ENCODE measurements at regions not wholly inside any gene's neighbourhood (a gene's known extent, or its start where the extent isn't known, plus 50 kb on each side); places are given as distances from the start of the nearest gene placed in this dataset.

DNA sequence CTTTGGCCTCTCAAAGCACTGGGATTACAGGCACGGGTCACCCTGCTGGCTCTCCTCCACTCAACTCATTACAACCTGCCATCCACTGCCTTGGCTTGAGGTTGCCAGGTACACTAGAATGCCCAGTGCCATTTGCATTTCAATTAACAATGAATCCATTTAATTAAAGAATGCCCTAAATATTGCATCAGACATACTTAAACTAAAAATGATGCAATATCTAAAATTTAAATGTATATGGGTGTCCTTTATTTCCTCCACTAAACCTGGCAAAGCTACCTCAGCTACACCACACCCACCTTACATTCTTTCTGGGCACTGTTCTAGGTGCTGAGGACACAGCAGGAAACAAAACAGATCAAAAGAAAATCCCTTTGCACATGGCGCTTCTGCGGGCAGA lies 382.2 kb upstream of the ZFHX3 start:
- Histone ChIP-seq H3K4me3 (no peak overlapping the region), H3K4me1 (no peaks in the 10 kb centered on the region), H3K27ac (no peak overlapping the region), H3K9me3 (no peaks in the 10 kb centered on the region), H3K27me3 (no peaks in the 10 kb centered on the region), H3K36me3 (no peaks in the 10 kb centered on the region)
- TF ChIP-seq POLR2A (IDR thresholded peaks at IDR 0.05): no peak
- TF ChIP-seq, protein P1, sequence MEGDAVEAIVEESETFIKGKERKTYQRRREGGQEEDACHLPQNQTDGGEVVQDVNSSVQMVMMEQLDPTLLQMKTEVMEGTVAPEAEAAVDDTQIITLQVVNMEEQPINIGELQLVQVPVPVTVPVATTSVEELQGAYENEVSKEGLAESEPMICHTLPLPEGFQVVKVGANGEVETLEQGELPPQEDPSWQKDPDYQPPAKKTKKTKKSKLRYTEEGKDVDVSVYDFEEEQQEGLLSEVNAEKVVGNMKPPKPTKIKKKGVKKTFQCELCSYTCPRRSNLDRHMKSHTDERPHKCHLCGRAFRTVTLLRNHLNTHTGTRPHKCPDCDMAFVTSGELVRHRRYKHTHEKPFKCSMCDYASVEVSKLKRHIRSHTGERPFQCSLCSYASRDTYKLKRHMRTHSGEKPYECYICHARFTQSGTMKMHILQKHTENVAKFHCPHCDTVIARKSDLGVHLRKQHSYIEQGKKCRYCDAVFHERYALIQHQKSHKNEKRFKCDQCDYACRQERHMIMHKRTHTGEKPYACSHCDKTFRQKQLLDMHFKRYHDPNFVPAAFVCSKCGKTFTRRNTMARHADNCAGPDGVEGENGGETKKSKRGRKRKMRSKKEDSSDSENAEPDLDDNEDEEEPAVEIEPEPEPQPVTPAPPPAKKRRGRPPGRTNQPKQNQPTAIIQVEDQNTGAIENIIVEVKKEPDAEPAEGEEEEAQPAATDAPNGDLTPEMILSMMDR (IDR thresholded peaks at IDR 0.05): no peak
- DNase-seq: no peak

DNA sequence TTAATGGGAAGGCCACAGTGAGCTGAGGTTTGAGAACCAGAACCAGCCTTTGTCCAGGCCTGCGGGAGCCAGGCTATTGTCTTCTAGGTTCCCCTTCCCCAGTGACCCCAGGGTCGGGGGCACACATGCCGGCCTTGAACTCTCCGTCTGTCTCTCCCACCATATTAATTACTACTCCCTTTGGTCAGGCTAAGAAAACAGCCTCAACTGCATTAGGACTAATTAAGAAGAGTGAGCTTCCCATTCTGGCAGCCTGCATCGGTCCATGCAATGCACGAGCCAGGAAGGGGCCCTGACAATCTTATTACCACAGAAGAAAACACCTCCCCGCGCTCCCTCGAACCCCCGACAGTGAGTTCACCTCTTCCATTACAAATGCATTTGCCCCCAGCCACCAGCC lies 380.2 kb upstream of the ZFHX3 start:
- DNase-seq: no peak
- no peaks in the 10 kb centered on the region for H3K27me3 ChIP-seq
- H3K36me3 ChIP-seq: no peaks in the 10 kb centered on the region
- no peaks in the 10 kb centered on the region for H3K4me1 ChIP-seq
- no peak overlapping the region for H3K27ac ChIP-seq
- H3K4me3 ChIP-seq: no peak overlapping the region
- no peak for TF ChIP-seq POLR2A (IDR thresholded peaks at IDR 0.05)
- TF ChIP-seq, protein P1 (IDR thresholded peaks at IDR 0.05): no peak
- no peaks in the 10 kb centered on the region for H3K9me3 ChIP-seq

DNA sequence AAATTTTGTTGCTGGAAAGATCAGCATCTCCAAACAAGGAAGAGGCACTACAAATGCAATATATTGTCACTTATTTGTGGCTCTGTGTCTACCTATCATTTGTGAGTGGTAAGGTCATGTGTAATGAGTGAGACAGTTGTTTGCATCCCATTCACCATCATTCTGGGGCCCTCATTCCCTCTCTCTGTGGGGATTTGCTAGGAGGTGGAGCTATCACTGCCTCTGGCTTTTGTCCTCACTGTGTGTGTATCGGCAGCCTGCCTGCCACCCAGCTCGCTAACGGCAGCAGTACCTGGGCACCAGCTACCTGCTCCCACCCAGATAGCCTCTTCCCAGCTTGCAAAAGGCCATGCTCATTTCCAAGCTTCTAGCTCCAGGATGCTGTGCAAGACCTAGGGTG lies 379.2 kb upstream of the ZFHX3 start:
- no peaks in the 10 kb centered on the region for H3K9me3 ChIP-seq
- H3K4me3 ChIP-seq: no peak overlapping the region
- H3K27me3 ChIP-seq: no peaks in the 10 kb centered on the region
- no peak for DNase-seq
- no peaks in the 10 kb centered on the region for H3K36me3 ChIP-seq
- no peaks in the 10 kb centered on the region for H3K4me1 ChIP-seq
- TF ChIP-seq, protein P1 (IDR thresholded peaks at IDR 0.05): no peak
- H3K27ac ChIP-seq: no peak overlapping the region

- no peak for DNase-seq
- TF ChIP-seq, protein P1 (IDR thresholded peaks at IDR 0.05): no peak
- no peak for TF ChIP-seq POLR2A (IDR thresholded peaks at IDR 0.05)
- H3K36me3 ChIP-seq: no peaks in the 10 kb centered on the region
- no peaks in the 10 kb centered on the region for H3K27me3 ChIP-seq
- H3K4me3 ChIP-seq: no peak overlapping the region
- no peaks in the 10 kb centered on the region for H3K4me1 ChIP-seq
- H3K27ac ChIP-seq: no peak overlapping the region
- H3K9me3 ChIP-seq: no peaks in the 10 kb centered on the region
These were observed 378.7 kb upstream of the ZFHX3 start for GRCh38 chr16:73426433-73427160.

DNA sequence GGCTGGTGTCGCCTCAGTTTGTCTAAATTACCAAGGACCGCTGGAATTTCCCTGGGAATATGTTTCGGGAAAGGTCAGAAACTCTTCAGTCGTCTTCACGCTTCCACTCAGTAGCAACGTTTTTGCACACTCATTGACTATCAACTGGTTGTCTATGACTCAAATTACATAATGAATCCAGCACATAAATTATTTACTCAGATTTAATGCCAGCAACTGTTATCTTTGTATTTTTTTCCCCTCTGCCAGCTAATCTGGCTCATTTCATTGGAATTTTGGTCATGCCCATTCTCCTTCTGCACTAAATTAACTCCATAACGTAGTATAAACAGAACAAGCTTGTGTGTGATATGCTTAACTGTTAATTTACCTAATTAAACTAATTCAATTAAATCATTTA lies 372.7 kb upstream of the ZFHX3 start:
- Histone ChIP-seq H3K27me3 (no peaks in the 10 kb centered on the region), H3K9me3 (no peaks in the 10 kb centered on the region), H3K27ac (no peak overlapping the region), H3K4me3 (no peak overlapping the region), H3K36me3 (no peaks in the 10 kb centered on the region), H3K4me1 (no peaks in the 10 kb centered on the region)
- no peak for DNase-seq
- TF ChIP-seq POLR2A (IDR thresholded peaks at IDR 0.05): no peak
- TF ChIP-seq, protein P1 (IDR thresholded peaks at IDR 0.05): no peak

- no peak for TF ChIP-seq POLR2A (IDR thresholded peaks at IDR 0.05)
- TF ChIP-seq, protein P1 (IDR thresholded peaks at IDR 0.05): no peak
- no peak for DNase-seq
These were observed 372.3 kb upstream of the ZFHX3 start for GRCh38 chr16:73420244-73420643.

More at GRCh38 chr16:73420244-73420643, 372.3 kb upstream of the ZFHX3 start:
- Histone ChIP-seq H3K4me3 (no peak overlapping the region), H3K4me1 (no peaks in the 10 kb centered on the region), H3K36me3 (no peaks in the 10 kb centered on the region), H3K9me3 (no peaks in the 10 kb centered on the region), H3K27me3 (no peaks in the 10 kb centered on the region), H3K27ac (no peak overlapping the region)
